HepG2 (cell line): ENCODE measurements at regions not wholly inside any gene's neighbourhood (a gene's known extent, or its start where the extent isn't known, plus 50 kb on each side); places are given as distances from the start of the nearest gene placed in this dataset.
A peak's percentile ranks its signal among the peaks of the same experiment; 100 is the strongest.

Experiments used
- ATAC-seq: fragments of 200-7000 bp; cut with Tn5 transposase; 3 replicates; pipeline ENCODE4 v1.9.1; 2020; ENCODE audit warnings: mild to moderate bottlenecking, moderate library complexity
- BruUV-seq: library from RNA; stranded (reverse); fragments of 400-500 nt; replicated peaks from 2 replicates; lab custom pipeline; 2021; lab: Mats Ljungman, UMichigan
- CTCF ChIA-PET: fragments of 300-600 bp; formaldehyde crosslinking; extraction: SDS; loops from one replicate; lab custom pipeline; 2021; ENCODE audit warnings: low total read pairs, inconsistent platforms, low intra/inter-chr PET ratio; lab: Yijun Ruan, JAX
- POLR2A ChIA-PET: fragments of 350-600 bp; sonication (Branson Sonifier 250); formaldehyde crosslinking; loops from one replicate; lab custom pipeline; 2020; ENCODE audit warnings: antibody characterized with exemption, inconsistent platforms; lab: Yijun Ruan, JAX
- DNase-seq: peaks from one replicate; pipeline ENCODE4 v3.0.0-alpha.2; 2015; ENCODE audit warnings: low spot score
- FAIRE-seq: peaks from 3 replicates; lab custom pipeline; 2011; peaks lifted over from hg19 to GRCh38; lab: Jason Lieb, UNC
- H2AFZ ChIP-seq: one replicate; pipeline ENCODE4 v1.6.1; 2011; ENCODE audit warnings: low read length, inconsistent platforms
- H3K27ac ChIP-seq: fragments of 300-600 bp; 3 replicates; pipeline ENCODE4 v1.8.0; 2011; ENCODE audit warnings: mixed run types, mild to moderate bottlenecking, mixed read lengths, low read length, inconsistent platforms; ENCODE audit not compliant: insufficient read depth; ENCODE audit errors: extremely low read length
- H3K27me3 ChIP-seq, 2 experiments: fragments of 200-600 bp in 1 of 2; 2 replicates in 1 of 2; 3 replicates in 1 of 2; pipeline versions ENCODE4 v1.6.0 to v1.8.0; 2011; ENCODE audit warnings: low read length in 2 of 2, mild to moderate bottlenecking in 2 of 2, moderate library complexity in 2 of 2, inconsistent platforms in 1 of 2; ENCODE audit not compliant: insufficient read depth in 2 of 2, control insufficient read depth in 1 of 2
- H3K36me3 ChIP-seq, 2 experiments: fragments of 200-600 bp in 1 of 2; replicated peaks in 1 of 2; 2 replicates in 1 of 2; 3 replicates in 1 of 2; pipeline versions ENCODE4 v1.5.1 to v1.8.0; 2011; ENCODE audit warnings: low read length in 2 of 2, inconsistent platforms in 1 of 2; ENCODE audit not compliant: insufficient read depth in 2 of 2, control insufficient read depth in 1 of 2
- H3K4me1 ChIP-seq: 2 replicates; pipeline ENCODE4 v1.5.1; 2012; ENCODE audit warnings: low read length, inconsistent platforms; ENCODE audit not compliant: insufficient read depth
- H3K4me2 ChIP-seq: 2 replicates; pipeline ENCODE4 v1.6.0; 2011; ENCODE audit warnings: low read depth, low read length, inconsistent platforms
- H3K4me3 ChIP-seq, 3 experiments: fragments of 200-600 bp in 1 of 3; sonication (generic), shearing (Covaris generic) in 1 of 3; replicated peaks in 1 of 3; 2 replicates each; pipeline ENCODE4 v1.5.1; 2011 to 2016; ENCODE audit warnings: low read length in 3 of 3, inconsistent platforms in 2 of 3, low read depth in 2 of 3, mild to moderate bottlenecking in 2 of 3, control low read depth in 1 of 3, mixed read lengths in 1 of 3; ENCODE audit not compliant: insufficient read depth in 1 of 3
- H3K79me2 ChIP-seq: one replicate; pipeline ENCODE4 v1.6.1; 2011; ENCODE audit warnings: low read length, inconsistent platforms; ENCODE audit not compliant: insufficient read depth
- H3K9ac ChIP-seq: 2 replicates; pipeline ENCODE4 v1.6.0; 2011; ENCODE audit warnings: mild to moderate bottlenecking, low read depth, low read length, inconsistent platforms; ENCODE audit not compliant: insufficient read depth
- H3K9me3 ChIP-seq: 2 replicates; pipeline ENCODE4 v1.5.1; 2012; ENCODE audit warnings: mild to moderate bottlenecking, low read length
- H4K20me1 ChIP-seq: 2 replicates; pipeline ENCODE4 v1.6.0; 2011; ENCODE audit warnings: inconsistent platforms, mild to moderate bottlenecking, low read length, moderate library complexity; ENCODE audit not compliant: insufficient read depth
- BRD4 ChIP-seq: sonication (generic); formaldehyde crosslinking; IDR thresholded peaks from 2 replicates; pipeline ENCODE4 v1.4.0; 2020; ENCODE audit warnings: missing genetic modification reagents
- CEBPB ChIP-seq: IDR thresholded peaks from 2 replicates; pipeline ENCODE4 v1.6.1; 2011; ENCODE audit warnings: low read depth, low read length, improper control_type of control experiment, borderline replicate concordance
- MTA3 ChIP-seq: sonication (generic); formaldehyde crosslinking; IDR thresholded peaks from 2 replicates; pipeline ENCODE4 v1.4.0; 2020; ENCODE audit warnings: missing genetic modification reagents
- PHF5A ChIP-seq: IDR thresholded peaks from one replicate; pipeline ENCODE4 v1.6.1; 2018; ENCODE audit warnings: low read depth, missing genetic modification reagents; ENCODE audit not compliant: unreplicated experiment
- POLR2G ChIP-seq: fragments of 200-400 bp; formaldehyde crosslinking; IDR thresholded peaks from 2 replicates; pipeline ENCODE4 v1.6.1; 2018; ENCODE audit warnings: mild to moderate bottlenecking, low read depth, low read length, moderate library complexity
- PRPF4 ChIP-seq: fragments of 200-400 bp; formaldehyde crosslinking; IDR thresholded peaks from 2 replicates; pipeline ENCODE4 v1.6.1; 2016; ENCODE audit warnings: low read length, low read depth; ENCODE audit not compliant: poor library complexity, severe bottlenecking
- RFX5 ChIP-seq: IDR thresholded peaks from 2 replicates; pipeline ENCODE4 v1.6.1; 2011; ENCODE audit warnings: low read depth, low read length, improper control_type of control experiment
- ZNF20 ChIP-seq: sonication (generic); formaldehyde crosslinking; IDR thresholded peaks from 2 replicates; pipeline ENCODE4 v1.4.0; 2020; ENCODE audit warnings: mild to moderate bottlenecking, moderate library complexity, missing genetic modification reagents
- ZNF331 ChIP-seq: sonication (generic); formaldehyde crosslinking; IDR thresholded peaks from 2 replicates; pipeline ENCODE4 v1.4.0; 2020; ENCODE audit warnings: missing genetic modification reagents
- WGBS: methylation state at CpG from one replicate; pipeline ENCODE4 v1.1.6; 2017; ENCODE audit warnings: low lambda C conversion rate; 5-methylcytosine and 5-hydroxymethylcytosine counted together
- in situ Hi-C: cut with HindIII; loops from 2 replicates; pipeline ENCODE4 v1.10.0; 2017; ENCODE audit warnings: low pct_unique_long_range_greater_than_20kb; ENCODE audit not compliant: extremely low pct_ligation_motif_present
- intact Hi-C: fragments of 100-400 bp; cut with micrococcal nuclease; formaldehyde crosslinking; loops from one replicate; pipeline ENCODE4 v1.10.0; 2022; ENCODE audit not compliant: unreplicated experiment
- TF ChIP-seq, protein P1 (sequence below): sonication (generic); formaldehyde crosslinking; IDR thresholded peaks from 2 replicates; pipeline ENCODE4 v1.4.0; 2020; ENCODE audit warnings: missing genetic modification reagents, borderline replicate concordance
- TF ChIP-seq, protein P2 (sequence below): IDR thresholded peaks from 2 replicates; pipeline ENCODE4 v1.6.1; 2016; ENCODE audit warnings: missing compliant biosample characterization, missing genetic modification reagents, borderline replicate concordance
- TF ChIP-seq, protein P3 (sequence below): sonication (generic); formaldehyde crosslinking; IDR thresholded peaks from 2 replicates; pipeline ENCODE4 v1.5.0; 2020; ENCODE audit warnings: missing genetic modification reagents

DNA sequence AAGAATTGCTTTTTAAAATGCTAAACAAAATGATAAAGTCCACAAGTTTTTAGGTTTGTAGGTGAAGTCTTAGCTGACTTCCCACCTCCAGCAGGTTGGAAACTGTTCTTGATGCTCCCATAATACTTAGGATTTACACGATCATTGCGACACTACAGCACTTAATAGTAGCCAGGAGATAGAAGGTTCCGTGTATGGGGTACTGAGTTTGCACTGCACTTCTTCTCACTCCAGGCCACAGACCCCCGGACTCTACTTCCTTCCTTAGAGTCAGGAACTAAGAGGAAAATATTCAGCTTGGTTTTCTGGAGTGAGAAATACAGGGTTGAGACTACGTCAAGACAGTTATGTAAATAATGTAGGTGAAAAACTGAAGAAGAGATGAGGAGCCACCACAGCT, 56.1 kb upstream of the SGK1 start:
- no peak for DNase-seq
- no peaks in the 10 kb centered on the region for H3K9me3 ChIP-seq
- FAIRE-seq = no peak
- no peak overlapping the region for H3K27ac ChIP-seq
- BruUV-seq = no TSS peak
- peaks cover 0 to 3% of the 10 kb centered on the region in 2 experiments; a peak in 2 of 5 replicates for H3K27me3 ChIP-seq
- CTCF ChIA-PET = no interaction called here
- no peaks in the 10 kb centered on the region for H3K36me3 ChIP-seq
- POLR2A ChIA-PET = no interaction called here
- 49% methylated on average over 5 of the region's 5 CpGs for WGBS
- in situ Hi-C loops = no loop called here
- no peak overlapping the region for H3K9ac ChIP-seq
- no peak for ATAC-seq
- H4K20me1 ChIP-seq = no peaks in the 10 kb centered on the region
- H2AFZ ChIP-seq = no peak overlapping the region
- H3K4me1 ChIP-seq = no peaks in the 10 kb centered on the region
- H3K79me2 ChIP-seq = no peaks in the 10 kb centered on the region
- no peak overlapping the region for H3K4me2 ChIP-seq
- TF ChIP-seq CEBPB = peak; percentile 42; the same call in 1 of the 2 replicates
- TF ChIP-seq POLR2G = no peak
- no peak overlapping the region for H3K4me3 ChIP-seq
- intact Hi-C loops = no loop called here

DNA sequence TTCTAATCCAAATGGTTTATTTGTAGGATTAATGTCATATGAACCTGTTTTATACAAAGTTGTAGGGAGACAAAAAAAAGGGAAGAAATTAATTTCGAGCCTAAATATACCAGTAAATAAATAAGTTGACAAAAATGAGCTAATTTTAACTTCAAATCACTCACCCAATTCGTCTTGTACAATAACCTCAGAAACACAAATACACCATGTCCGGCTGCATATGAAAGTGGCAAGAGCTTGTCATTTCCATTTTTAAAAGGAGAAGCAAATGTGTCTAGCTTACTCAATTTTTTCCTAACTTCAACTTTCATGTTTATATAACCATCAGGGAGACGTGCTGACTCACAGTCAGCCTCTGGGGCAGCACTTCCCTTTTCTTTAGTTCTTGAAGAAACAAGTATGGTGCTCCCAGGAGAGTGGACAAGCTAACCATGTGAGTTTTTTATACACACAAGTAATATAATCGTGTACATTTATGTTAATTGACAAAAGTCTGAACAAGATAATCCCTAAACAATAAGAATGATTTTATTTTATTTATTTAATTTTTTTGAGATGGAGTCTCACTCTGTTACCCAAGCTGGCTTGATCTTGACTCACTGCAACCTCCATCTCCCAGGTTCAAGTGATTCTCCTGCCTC, 55.5 kb upstream of the SGK1 start:
- Histone ChIP-seq H3K4me1 (no peaks in the 10 kb centered on the region), H3K36me3 (no peaks in the 10 kb centered on the region), H3K27ac (no peak overlapping the region), H3K4me2 (no peak overlapping the region), H3K27me3 (peaks cover 0 to 3% of the 10 kb centered on the region in 2 experiments; a peak in 2 of 5 replicates), H2AFZ (no peak overlapping the region), H3K9ac (no peak overlapping the region), H3K9me3 (no peaks in the 10 kb centered on the region), H3K79me2 (no peaks in the 10 kb centered on the region), H3K4me3 (no peak overlapping the region), H4K20me1 (no peaks in the 10 kb centered on the region)
- ChIA-PET POLR2A (no interaction called here), CTCF (no interaction called here)
- WGBS = 14% methylated on average over 5 of the region's 5 CpGs
- intact Hi-C loops = no loop called here
- in situ Hi-C loops = no loop called here
- DNase-seq (no peak), ATAC-seq (no peak), FAIRE-seq (no peak)
- BruUV-seq = no TSS peak
- TF ChIP-seq PRPF4 (no peak), ZNF20 (CRISPR knock-in tag) (no peak), BRD4 (CRISPR knock-in tag) (no peak), ZNF331 (CRISPR knock-in tag) (no peak), PHF5A (no peak), RFX5 (no peak), MTA3 (CRISPR knock-in tag) (no peak)
- TF ChIP-seq, protein P1, sequence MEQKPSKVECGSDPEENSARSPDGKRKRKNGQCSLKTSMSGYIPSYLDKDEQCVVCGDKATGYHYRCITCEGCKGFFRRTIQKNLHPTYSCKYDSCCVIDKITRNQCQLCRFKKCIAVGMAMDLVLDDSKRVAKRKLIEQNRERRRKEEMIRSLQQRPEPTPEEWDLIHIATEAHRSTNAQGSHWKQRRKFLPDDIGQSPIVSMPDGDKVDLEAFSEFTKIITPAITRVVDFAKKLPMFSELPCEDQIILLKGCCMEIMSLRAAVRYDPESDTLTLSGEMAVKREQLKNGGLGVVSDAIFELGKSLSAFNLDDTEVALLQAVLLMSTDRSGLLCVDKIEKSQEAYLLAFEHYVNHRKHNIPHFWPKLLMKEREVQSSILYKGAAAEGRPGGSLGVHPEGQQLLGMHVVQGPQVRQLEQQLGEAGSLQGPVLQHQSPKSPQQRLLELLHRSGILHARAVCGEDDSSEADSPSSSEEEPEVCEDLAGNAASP (CRISPR knock-in tag) = no peak
- TF ChIP-seq, protein P2, sequence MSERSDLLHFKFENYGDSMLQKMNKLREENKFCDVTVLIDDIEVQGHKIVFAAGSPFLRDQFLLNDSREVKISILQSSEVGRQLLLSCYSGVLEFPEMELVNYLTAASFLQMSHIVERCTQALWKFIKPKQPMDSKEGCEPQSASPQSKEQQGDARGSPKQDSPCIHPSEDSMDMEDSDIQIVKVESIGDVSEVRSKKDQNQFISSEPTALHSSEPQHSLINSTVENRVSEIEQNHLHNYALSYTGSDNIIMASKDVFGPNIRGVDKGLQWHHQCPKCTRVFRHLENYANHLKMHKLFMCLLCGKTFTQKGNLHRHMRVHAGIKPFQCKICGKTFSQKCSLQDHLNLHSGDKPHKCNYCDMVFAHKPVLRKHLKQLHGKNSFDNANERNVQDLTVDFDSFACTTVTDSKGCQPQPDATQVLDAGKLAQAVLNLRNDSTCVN (CRISPR knock-in tag) = no peak
- TF ChIP-seq, protein P3, sequence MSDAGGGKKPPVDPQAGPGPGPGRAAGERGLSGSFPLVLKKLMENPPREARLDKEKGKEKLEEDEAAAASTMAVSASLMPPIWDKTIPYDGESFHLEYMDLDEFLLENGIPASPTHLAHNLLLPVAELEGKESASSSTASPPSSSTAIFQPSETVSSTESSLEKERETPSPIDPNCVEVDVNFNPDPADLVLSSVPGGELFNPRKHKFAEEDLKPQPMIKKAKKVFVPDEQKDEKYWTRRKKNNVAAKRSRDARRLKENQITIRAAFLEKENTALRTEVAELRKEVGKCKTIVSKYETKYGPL (CRISPR knock-in tag) = no peak
